Mesenchymal stem cell (in vitro differentiated cells and primary cell): ENCODE measurements at regions not wholly inside any gene's neighbourhood (a gene's known extent, or its start where the extent isn't known, plus 50 kb on each side); places are given as distances from the start of the nearest gene placed in this dataset.
"Not testable (repeated sequence)": the region's sequence is repeated elsewhere in the genome, so short reads cannot be mapped to it uniquely, and the experiment has no call there.

Experiments used
- DNase-seq: peaks from one replicate; pipeline ENCODE4 v3.0.0-alpha.2; 2013
- H2AFZ ChIP-seq: one replicate; pipeline ENCODE4 v1.6.1; 2013; ENCODE audit warnings: low read depth, mild to moderate bottlenecking, control low read depth, inconsistent platforms, low read length, moderate library complexity
- H2AK5ac ChIP-seq: 2 replicates; pipeline ENCODE4 v1.6.1; 2013; ENCODE audit warnings: low read length, moderate library complexity, mild to moderate bottlenecking, inconsistent platforms; ENCODE audit not compliant: severe bottlenecking
- H2BK120ac ChIP-seq: one replicate; pipeline ENCODE4 v1.6.1; 2013; ENCODE audit warnings: low read depth, mild to moderate bottlenecking, inconsistent platforms, low read length, moderate library complexity
- H2BK12ac ChIP-seq, 2 experiments: one replicate each; pipeline ENCODE4 v1.6.1; 2013; ENCODE audit warnings: inconsistent platforms in 2 of 2, low read length in 2 of 2, mild to moderate bottlenecking in 2 of 2, moderate library complexity in 2 of 2, control low read depth in 1 of 2
- H2BK15ac ChIP-seq: one replicate; pipeline ENCODE4 v1.6.1; 2013; ENCODE audit warnings: mild to moderate bottlenecking, low read depth, inconsistent platforms; ENCODE audit not compliant: poor library complexity, severe bottlenecking
- H2BK5ac ChIP-seq: 2 replicates; pipeline ENCODE4 v1.6.1; 2013; ENCODE audit warnings: low read depth, mild to moderate bottlenecking, low read length, control low read depth, inconsistent platforms; ENCODE audit not compliant: poor library complexity, severe bottlenecking
- H3K14ac ChIP-seq, 2 experiments: one replicate each; pipeline ENCODE4 v1.6.1; 2013; ENCODE audit warnings: inconsistent platforms in 2 of 2, low read length in 2 of 2, control low read depth in 1 of 2, mild to moderate bottlenecking in 1 of 2, moderate library complexity in 1 of 2
- H3K18ac ChIP-seq, 2 experiments: one replicate each; pipeline ENCODE4 v1.6.1; 2013; ENCODE audit warnings: inconsistent platforms in 2 of 2, low read length in 2 of 2, control low read depth in 1 of 2, low read depth in 1 of 2, mild to moderate bottlenecking in 1 of 2
- H3K23ac ChIP-seq, 2 experiments: one replicate each; pipeline ENCODE4 v1.6.1; 2013; ENCODE audit warnings: inconsistent platforms in 2 of 2, low read length in 2 of 2, mild to moderate bottlenecking in 2 of 2, moderate library complexity in 2 of 2, control low read depth in 1 of 2
- H3K27ac ChIP-seq: 2 replicates; pipeline ENCODE4 v1.5.1; 2013; ENCODE audit warnings: mild to moderate bottlenecking, moderate library complexity, low read length, control low read depth, inconsistent platforms; ENCODE audit not compliant: poor library complexity, severe bottlenecking
- H3K27me3 ChIP-seq, 2 experiments: 2 replicates each; pipeline versions ENCODE4 v1.6.1 to v1.7.0; 2013; ENCODE audit warnings: low read length in 2 of 2, mild to moderate bottlenecking in 2 of 2, moderate library complexity in 2 of 2, control low read depth in 1 of 2, inconsistent platforms in 1 of 2; ENCODE audit not compliant: control insufficient read depth in 1 of 2, insufficient read depth in 1 of 2
- H3K36me3 ChIP-seq, 2 experiments: 2 replicates each; pipeline versions ENCODE4 v1.6.1 to v1.7.0; 2013; ENCODE audit warnings: low read length in 2 of 2, control low read depth in 1 of 2, inconsistent platforms in 1 of 2, low read depth in 1 of 2, mild to moderate bottlenecking in 1 of 2; ENCODE audit not compliant: insufficient read depth in 2 of 2, control insufficient read depth in 1 of 2
- H3K4ac ChIP-seq, 2 experiments: one replicate each; pipeline ENCODE4 v1.6.1; 2013; ENCODE audit warnings: inconsistent platforms in 2 of 2, low read length in 2 of 2, mild to moderate bottlenecking in 2 of 2, moderate library complexity in 2 of 2, control low read depth in 1 of 2, low read depth in 1 of 2
- H3K4me1 ChIP-seq: 2 replicates; pipeline ENCODE4 v1.6.1; 2013; ENCODE audit warnings: low read depth, low read length, control low read depth; ENCODE audit not compliant: control insufficient read depth, insufficient read depth
- H3K4me2 ChIP-seq: 2 replicates; pipeline ENCODE4 v1.6.1; 2013; ENCODE audit warnings: low read length, mild to moderate bottlenecking, inconsistent platforms; ENCODE audit not compliant: poor library complexity, severe bottlenecking
- H3K4me3 ChIP-seq, 2 experiments: 2 replicates each; pipeline versions ENCODE4 v1.5.1 to v1.7.0; 2013; ENCODE audit warnings: low read length in 2 of 2, mild to moderate bottlenecking in 2 of 2, control low read depth in 1 of 2, low read depth in 1 of 2; ENCODE audit not compliant: insufficient read depth in 1 of 2
- H3K79me1 ChIP-seq: replicated peaks from 2 replicates; pipeline ENCODE4 v1.6.1; 2013; ENCODE audit warnings: mild to moderate bottlenecking, control low read depth, low read length, inconsistent platforms; ENCODE audit not compliant: poor library complexity, severe bottlenecking
- H3K9ac ChIP-seq: 2 replicates; pipeline ENCODE4 v1.7.0; 2013; ENCODE audit warnings: mild to moderate bottlenecking, low read length, moderate library complexity
- H3K9me3 ChIP-seq: 2 replicates; pipeline ENCODE4 v1.7.0; 2013; ENCODE audit warnings: mild to moderate bottlenecking, low read length; ENCODE audit not compliant: control insufficient read depth
- H4K8ac ChIP-seq: one replicate; pipeline ENCODE4 v1.6.1; 2013; ENCODE audit warnings: inconsistent platforms, mild to moderate bottlenecking, low read length, moderate library complexity
- H4K91ac ChIP-seq: one replicate; pipeline ENCODE4 v1.6.1; 2013; ENCODE audit warnings: mild to moderate bottlenecking, low read length, inconsistent platforms
- WGBS: methylation state at CpG from one replicate; pipeline ENCODE4 v1.1.7; 2013; ENCODE audit warnings: mixed read lengths; 5-methylcytosine and 5-hydroxymethylcytosine counted together

- no peak for DNase-seq
- no peak overlapping the region for H3K27ac ChIP-seq
- H3K79me1 ChIP-seq = no peaks in the 10 kb centered on the region
- H2BK5ac ChIP-seq = no peak overlapping the region
- H3K4me1 ChIP-seq = no peaks in the 10 kb centered on the region
- H3K27me3 ChIP-seq = no peaks in the 10 kb centered on the region
- no peak overlapping the region for H3K18ac ChIP-seq
- no peak overlapping the region for H3K9ac ChIP-seq
- H3K4me2 ChIP-seq = no peak overlapping the region
- H3K14ac ChIP-seq = no peak overlapping the region
- H3K9me3 ChIP-seq = peaks cover 3% of the 10 kb centered on the region
- no peak overlapping the region for H2AFZ ChIP-seq
- no peak overlapping the region for H3K4me3 ChIP-seq
- no peak overlapping the region for H2BK15ac ChIP-seq
- WGBS = 51% methylated on average over 2 of the region's 2 CpGs
- no peak overlapping the region for H4K8ac ChIP-seq
- H4K91ac ChIP-seq = no peak overlapping the region
- H2BK12ac ChIP-seq = no peak overlapping the region
- H2AK5ac ChIP-seq = no peak overlapping the region
- H3K36me3 ChIP-seq = no peaks in the 10 kb centered on the region
- no peak overlapping the region for H3K23ac ChIP-seq
- H3K4ac ChIP-seq = no peak overlapping the region
- H2BK120ac ChIP-seq = no peak overlapping the region
Observed at GRCh38 chrX:151042842-151043241, 59.7 kb downstream of the HMGB3 start.

GRCh38 chrX:151066373-151066772 is 83.2 kb downstream of the HMGB3 start:
- H3K4me1 ChIP-seq = not testable (repeated sequence)
- no CpG with 5 or more reads among the region's 3 CpGs for WGBS

GRCh38 chrX:151073767-151074166 is 90.6 kb downstream of the HMGB3 start:
- Histone ChIP-seq H2BK120ac (no peak overlapping the region), H4K91ac (no peak overlapping the region), H3K4me3 (no peak overlapping the region), H2BK5ac (no peak overlapping the region), H2BK12ac (no peak overlapping the region), H3K79me1 (no peaks in the 10 kb centered on the region), H3K4me1 (no peaks in the 10 kb centered on the region), H2BK15ac (no peak overlapping the region), H3K9me3 (no peaks in the 10 kb centered on the region), H3K23ac (no peak overlapping the region), H4K8ac (no peak overlapping the region), H3K27me3 (no peaks in the 10 kb centered on the region), H3K27ac (no peak overlapping the region), H3K14ac (no peak overlapping the region), H3K18ac (no peak overlapping the region), H3K9ac (no peak overlapping the region), H3K4me2 (no peak overlapping the region), H3K4ac (no peak overlapping the region), H3K36me3 (no peaks in the 10 kb centered on the region), H2AK5ac (no peak overlapping the region), H2AFZ (no peak overlapping the region)
- 97% methylated on average over 7 of the region's 12 CpGs for WGBS
- DNase-seq = no peak

More at GRCh38 chrX:151066373-151066772, 83.2 kb downstream of the HMGB3 start:
- H3K18ac ChIP-seq, H3K9me3 ChIP-seq, H3K27me3 ChIP-seq, H3K4me2 ChIP-seq, H3K79me1 ChIP-seq, H2BK15ac ChIP-seq, H3K4me3 ChIP-seq, H3K4ac ChIP-seq, H3K36me3 ChIP-seq, H3K9ac ChIP-seq, H3K27ac ChIP-seq, H2BK5ac ChIP-seq, H3K23ac ChIP-seq, H4K8ac ChIP-seq, H4K91ac ChIP-seq, H2BK120ac ChIP-seq, H3K14ac ChIP-seq, DNase-seq, H2AFZ ChIP-seq, H2BK12ac ChIP-seq, H2AK5ac ChIP-seq: not testable (repeated sequence)

- Histone ChIP-seq H3K36me3 (no peaks in the 10 kb centered on the region), H3K9ac (no peak overlapping the region), H3K27me3 (peaks cover 0 to 41% of the 10 kb centered on the region in 2 experiments), H4K91ac (no peak overlapping the region), H3K4me3 (no peak overlapping the region), H3K9me3 (no peaks in the 10 kb centered on the region), H2BK5ac (no peak overlapping the region), H2AFZ (no peak overlapping the region), H2BK15ac (no peak overlapping the region), H3K14ac (no peak overlapping the region), H4K8ac (no peak overlapping the region), H3K4me2 (no peak overlapping the region), H3K4me1 (peaks cover 2% of the 10 kb centered on the region), H3K79me1 (no peaks in the 10 kb centered on the region), H3K4ac (no peak overlapping the region), H2BK120ac (no peak overlapping the region), H2AK5ac (no peak overlapping the region), H3K27ac (no peak overlapping the region), H2BK12ac (no peak overlapping the region), H3K23ac (no peak overlapping the region), H3K18ac (no peak overlapping the region)
- 76% methylated on average over 9 of the region's 9 CpGs for WGBS
- no peak for DNase-seq
Observed at GRCh38 chrX:151081016-151081415, 95.4 kb upstream of the GPR50 start.
